ENCODE measurements at regions not wholly inside any gene's neighbourhood (a gene's known extent, or its start where the extent isn't known, plus 50 kb on each side); places are given as distances from the start of the nearest gene placed in this dataset.

DNA sequence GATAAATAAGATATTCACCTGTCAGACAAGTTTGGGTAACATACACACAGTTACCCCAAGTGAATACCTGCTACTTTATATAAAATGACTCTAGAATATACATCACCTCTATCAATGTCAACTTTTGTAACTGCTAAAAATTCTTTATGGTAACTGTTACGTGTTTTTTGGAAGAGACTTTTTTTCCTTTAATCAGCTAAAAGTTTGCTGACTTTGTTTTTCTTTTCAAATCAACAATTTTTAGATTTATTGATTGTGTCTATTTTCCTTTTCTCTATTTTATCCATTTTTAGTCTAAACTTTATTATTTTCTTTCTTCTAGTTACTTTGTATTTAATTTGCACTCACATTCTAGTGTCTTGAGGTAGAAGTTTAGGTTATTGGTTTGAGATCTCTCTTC is 1106.6 kb upstream of the LCORL start:
- H3K4me3 ChIP-seq (ENCODE audit: low read depth, low read length): no peak overlapping the region
- no peak for DNase-seq (ENCODE audit: low read depth)
- TF ChIP-seq, protein P1, sequence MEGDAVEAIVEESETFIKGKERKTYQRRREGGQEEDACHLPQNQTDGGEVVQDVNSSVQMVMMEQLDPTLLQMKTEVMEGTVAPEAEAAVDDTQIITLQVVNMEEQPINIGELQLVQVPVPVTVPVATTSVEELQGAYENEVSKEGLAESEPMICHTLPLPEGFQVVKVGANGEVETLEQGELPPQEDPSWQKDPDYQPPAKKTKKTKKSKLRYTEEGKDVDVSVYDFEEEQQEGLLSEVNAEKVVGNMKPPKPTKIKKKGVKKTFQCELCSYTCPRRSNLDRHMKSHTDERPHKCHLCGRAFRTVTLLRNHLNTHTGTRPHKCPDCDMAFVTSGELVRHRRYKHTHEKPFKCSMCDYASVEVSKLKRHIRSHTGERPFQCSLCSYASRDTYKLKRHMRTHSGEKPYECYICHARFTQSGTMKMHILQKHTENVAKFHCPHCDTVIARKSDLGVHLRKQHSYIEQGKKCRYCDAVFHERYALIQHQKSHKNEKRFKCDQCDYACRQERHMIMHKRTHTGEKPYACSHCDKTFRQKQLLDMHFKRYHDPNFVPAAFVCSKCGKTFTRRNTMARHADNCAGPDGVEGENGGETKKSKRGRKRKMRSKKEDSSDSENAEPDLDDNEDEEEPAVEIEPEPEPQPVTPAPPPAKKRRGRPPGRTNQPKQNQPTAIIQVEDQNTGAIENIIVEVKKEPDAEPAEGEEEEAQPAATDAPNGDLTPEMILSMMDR (conservative IDR thresholded peaks at IDR 0.05; ENCODE audit: low read depth, low read length): no peak

DNA sequence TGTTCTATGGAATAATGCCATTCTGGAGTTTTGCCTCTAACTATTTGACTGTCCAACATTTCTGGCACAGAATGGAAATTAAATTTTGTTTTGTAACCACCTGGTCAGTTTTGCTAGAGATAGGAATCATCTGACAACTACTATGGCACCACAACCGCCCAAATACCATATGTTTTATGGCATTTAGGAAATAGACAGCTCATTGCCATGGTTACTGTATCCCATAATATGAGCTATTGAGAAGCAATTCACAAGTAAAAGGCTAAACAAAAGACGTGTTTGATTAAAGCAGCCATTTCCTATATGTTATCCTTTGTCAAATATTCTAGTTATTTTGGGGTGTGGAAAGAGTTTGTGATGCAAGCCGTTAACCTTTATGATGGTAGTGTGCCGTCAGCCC is 1105.3 kb upstream of the LCORL start:
- H3K4me3 ChIP-seq (ENCODE audit: low read depth, low read length): no peak overlapping the region
- TF ChIP-seq, protein P1 (conservative IDR thresholded peaks at IDR 0.05; ENCODE audit: low read depth, low read length): no peak

DNA sequence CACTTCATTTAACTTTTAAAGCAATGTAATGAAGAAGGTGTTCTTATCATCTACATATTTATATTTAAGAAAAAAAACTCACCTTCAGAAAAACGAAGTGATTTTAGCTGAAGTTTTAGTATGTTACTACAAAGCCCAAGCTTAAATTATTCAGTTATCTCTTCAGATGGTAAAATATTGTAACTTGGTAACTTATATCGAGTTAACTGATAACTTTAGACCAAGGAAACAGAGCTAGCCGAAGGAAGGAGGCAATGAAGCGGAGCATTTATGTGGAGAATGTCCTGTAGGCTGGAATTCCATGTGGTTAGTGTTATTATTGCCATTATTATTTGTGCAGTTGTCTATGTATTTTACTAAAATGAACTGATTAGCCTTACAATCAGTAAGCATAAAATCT is 1102.1 kb upstream of the LCORL start:
- peak; percentile 51 for DNase-seq (ENCODE audit: low read depth)
- H3K4me3 ChIP-seq (ENCODE audit: low read depth, low read length): no peak overlapping the region
- TF ChIP-seq, protein P1 (conservative IDR thresholded peaks at IDR 0.05; ENCODE audit: low read depth, low read length): no peak

More for the DNA sequence above, 1105.3 kb upstream of the LCORL start:
- no peak for DNase-seq (ENCODE audit: low read depth)

DNA sequence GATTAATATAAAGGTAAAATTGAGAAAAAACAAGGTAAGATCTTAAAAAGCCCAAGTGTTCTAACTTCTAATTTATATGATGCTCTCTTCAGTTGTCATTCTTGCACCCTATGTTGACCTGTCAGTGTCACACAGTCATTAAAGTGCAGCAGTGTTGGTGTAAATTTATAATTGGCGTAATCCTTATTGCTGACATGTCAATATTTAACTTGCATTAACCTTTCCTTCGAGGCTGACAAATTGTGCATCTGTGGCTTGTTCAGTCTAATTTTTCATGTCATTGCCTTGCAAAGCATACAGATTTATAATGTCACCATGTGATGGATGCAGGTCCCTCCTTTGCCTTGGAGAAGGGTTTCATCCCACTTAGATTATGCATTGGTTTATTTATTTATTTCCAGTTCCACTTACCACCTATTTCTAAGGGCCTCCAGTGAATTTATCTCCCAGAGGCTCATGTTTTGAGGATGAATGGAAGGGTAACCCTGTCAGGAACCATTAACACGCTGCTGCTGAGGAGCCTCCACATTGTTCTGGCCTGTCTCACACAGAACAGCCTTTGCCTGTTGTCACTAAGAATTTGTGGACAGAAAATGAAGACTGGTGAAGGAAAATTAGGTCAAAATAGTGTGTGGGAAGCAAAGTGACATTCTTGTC is 1098.5 kb upstream of the LCORL start:
- no peak overlapping the region for H3K4me3 ChIP-seq (ENCODE audit: low read depth, low read length)
- TF ChIP-seq, protein P1 (conservative IDR thresholded peaks at IDR 0.05; ENCODE audit: low read depth, low read length): no peak
- DNase-seq (ENCODE audit: low read depth): no peak

DNA sequence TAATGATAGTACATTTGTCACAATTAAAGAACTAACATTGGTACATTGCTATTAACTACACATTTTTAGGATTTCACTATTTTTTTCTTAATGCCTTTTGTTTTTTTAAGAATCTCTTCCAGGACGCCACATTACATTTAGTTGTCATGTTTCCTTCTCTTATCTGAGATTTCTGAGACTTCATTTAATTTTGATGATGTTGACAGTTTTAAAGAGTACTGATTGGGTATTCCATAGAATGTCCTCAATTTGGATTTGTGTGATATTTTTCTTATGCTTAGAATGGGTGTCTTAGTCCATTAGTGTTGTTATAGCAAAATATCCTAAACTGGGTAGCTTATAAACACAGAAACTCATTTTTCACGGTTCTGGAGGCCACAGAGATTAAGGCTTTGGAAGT is 1095.5 kb upstream of the LCORL start:
- no peak for DNase-seq (ENCODE audit: low read depth)
- TF ChIP-seq, protein P1 (conservative IDR thresholded peaks at IDR 0.05; ENCODE audit: low read depth, low read length): no peak
- no peak overlapping the region for H3K4me3 ChIP-seq (ENCODE audit: low read depth, low read length)

DNA sequence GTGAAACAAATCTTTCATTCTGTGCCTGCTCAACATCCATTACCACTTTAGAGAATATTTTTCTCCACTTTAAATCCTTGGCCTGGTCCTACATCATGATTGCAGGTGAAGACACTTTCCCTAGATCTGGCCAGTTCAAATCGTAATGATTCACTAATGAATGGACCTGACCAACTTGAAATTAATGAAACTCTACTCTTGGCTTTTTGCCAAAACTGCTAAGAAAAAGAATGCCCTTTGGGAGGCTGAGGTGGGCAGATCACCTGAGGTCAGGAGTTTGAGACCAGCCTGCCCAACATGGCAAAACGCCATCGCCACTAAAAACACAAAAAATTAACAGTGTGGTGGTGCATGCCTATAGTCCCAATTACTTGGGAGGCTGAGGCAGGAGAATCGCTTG is 1082.6 kb upstream of the LCORL start:
- no peak overlapping the region for H3K4me3 ChIP-seq (ENCODE audit: low read depth, low read length)
- no peak for DNase-seq (ENCODE audit: low read depth)
- TF ChIP-seq, protein P1 (conservative IDR thresholded peaks at IDR 0.05; ENCODE audit: low read depth, low read length): no peak

DNA sequence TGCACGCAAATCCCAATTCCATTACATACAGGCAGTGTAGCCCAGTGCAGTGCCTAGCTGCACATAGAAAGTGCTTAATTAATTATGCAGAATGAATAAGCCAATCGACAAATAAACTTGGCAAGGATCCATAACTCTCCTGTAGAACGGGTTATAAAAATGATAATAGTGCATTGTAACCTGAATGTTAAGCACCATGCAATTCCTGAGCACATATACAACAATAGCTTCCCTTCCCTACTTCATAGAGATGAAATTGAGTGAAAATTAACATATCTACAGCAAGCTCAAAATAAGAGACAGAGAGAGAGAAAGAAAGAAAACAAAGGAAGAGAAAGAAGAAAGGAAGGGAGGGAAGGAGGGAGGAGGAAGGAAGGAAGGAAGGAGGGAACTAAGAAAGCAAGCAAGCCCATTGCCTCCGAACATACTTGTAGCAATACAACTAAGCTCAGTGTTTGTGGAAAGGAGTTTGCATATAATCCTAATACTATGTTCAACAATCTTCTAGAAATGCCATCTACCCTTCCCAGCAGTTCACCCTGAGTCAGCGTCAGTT is 1074.0 kb upstream of the LCORL start:
- DNase-seq (ENCODE audit: low read depth): no peak
- TF ChIP-seq, protein P1 (conservative IDR thresholded peaks at IDR 0.05; ENCODE audit: low read depth, low read length): no peak
- no peak overlapping the region for H3K4me3 ChIP-seq (ENCODE audit: low read depth, low read length)
